ENCODE measurements at regions not wholly inside any gene's neighbourhood (a gene's known extent, or its start where the extent isn't known, plus 50 kb on each side); places are given as distances from the start of the nearest gene placed in this dataset.

GRCh38 chr10:125392609-125393008, 232.2 kb upstream of the CTBP2 start:
- Histone ChIP-seq H3K4me3 (no peak overlapping the region), H3K27me3 (no peaks in the 10 kb centered on the region), H3K4me1 (peaks cover 8% of the 10 kb centered on the region), H3K36me3 (replicated peaks in 1 of 2; ENCODE audit: insufficient read depth in 1 of 2, low read depth in 2 of 2) (no peaks in the 10 kb centered on the region), H3K27ac (no peak overlapping the region), H3K9me3 (no peaks in the 10 kb centered on the region)
- TF ChIP-seq POLR2A (IDR thresholded peaks at IDR 0.05) (no peak), CTCF (IDR thresholded peaks at IDR 0.05) (no peak)
- WGBS, 2 donors = 73 to 78% methylated on average over 3 of the region's 3 CpGs
- DNase-seq (no peak), ATAC-seq (no peak)
- intact Hi-C loops (cut with DNase I) = no loop called here

- intact Hi-C loops (cut with DNase I) = no loop called here
- DNase-seq (no peak), ATAC-seq (no peak)
- no peak overlapping the region for H3K27ac ChIP-seq
- no peaks in the 10 kb centered on the region for H3K36me3 ChIP-seq (replicated peaks in 1 of 2; ENCODE audit: insufficient read depth in 1 of 2, low read depth in 2 of 2)
- WGBS, 2 donors = 64 to 65% methylated on average over 3 of the region's 3 CpGs
- TF ChIP-seq CTCF (IDR thresholded peaks at IDR 0.05) = no peak
- no peak for TF ChIP-seq POLR2A (IDR thresholded peaks at IDR 0.05)
- no peaks in the 10 kb centered on the region for H3K9me3 ChIP-seq
- no peak overlapping the region for H3K4me3 ChIP-seq
- no peaks in the 10 kb centered on the region for H3K27me3 ChIP-seq
- H3K4me1 ChIP-seq = peaks cover 4% of the 10 kb centered on the region
These were observed 231.8 kb upstream of the CTBP2 start for GRCh38 chr10:125392154-125392553.

- DNase-seq = no peak
- Histone ChIP-seq H3K27ac (no peak overlapping the region), H3K36me3 (replicated peaks in 1 of 2; ENCODE audit: insufficient read depth in 1 of 2, low read depth in 2 of 2) (no peaks in the 10 kb centered on the region), H3K4me3 (no peak overlapping the region), H3K9me3 (no peaks in the 10 kb centered on the region), H3K27me3 (no peaks in the 10 kb centered on the region), H3K4me1 (no peaks in the 10 kb centered on the region)
- no peak for TF ChIP-seq POLR2A (IDR thresholded peaks at IDR 0.05)
- TF ChIP-seq CTCF (IDR thresholded peaks at IDR 0.05) = no peak
- intact Hi-C loops (cut with DNase I) = no loop called here
- 73 to 75% methylated on average over 1 of the region's 1 CpG for WGBS, 2 donors
- no peak for ATAC-seq
These were observed 229.3 kb upstream of the CTBP2 start for GRCh38 chr10:125389648-125390047.

- Histone ChIP-seq H3K27me3 (no peaks in the 10 kb centered on the region), H3K36me3 (replicated peaks in 1 of 2; ENCODE audit: insufficient read depth in 1 of 2, low read depth in 2 of 2) (no peaks in the 10 kb centered on the region), H3K4me1 (no peaks in the 10 kb centered on the region), H3K9me3 (no peaks in the 10 kb centered on the region), H3K4me3 (no peak overlapping the region), H3K27ac (no peak overlapping the region)
- TF ChIP-seq POLR2A (IDR thresholded peaks at IDR 0.05) = no peak
- TF ChIP-seq CTCF (IDR thresholded peaks at IDR 0.05) = no peak
- intact Hi-C loops (cut with DNase I) = no loop called here
- ATAC-seq (no peak), DNase-seq (no peak)
- 68 to 75% methylated on average over 4 of the region's 4 CpGs for WGBS, 2 donors
These were observed 219.2 kb upstream of the CTBP2 start for GRCh38 chr10:125379592-125379991.

GRCh38 chr10:125377368-125377767, 217.0 kb upstream of the CTBP2 start:
- TF ChIP-seq CTCF (IDR thresholded peaks at IDR 0.05) (no peak), POLR2A (IDR thresholded peaks at IDR 0.05) (no peak)
- Histone ChIP-seq H3K4me3 (no peak overlapping the region), H3K27ac (no peak overlapping the region), H3K27me3 (no peaks in the 10 kb centered on the region), H3K9me3 (no peaks in the 10 kb centered on the region), H3K4me1 (no peaks in the 10 kb centered on the region), H3K36me3 (replicated peaks in 1 of 2; ENCODE audit: insufficient read depth in 1 of 2, low read depth in 2 of 2) (no peaks in the 10 kb centered on the region)
- intact Hi-C loops (cut with DNase I) = no loop called here
- no peak for DNase-seq
- ATAC-seq = no peak
